K562 (cell line): ENCODE measurements at regions not wholly inside any gene's neighbourhood (a gene's known extent, or its start where the extent isn't known, plus 50 kb on each side); places are given as distances from the start of the nearest gene placed in this dataset.

Source experiments
- BACH1 ChIP-seq: fragments of 200-800 bp; sonication (Bioruptor generic); IDR thresholded peaks from 2 replicates; pipeline ENCODE4 v1.6.1; 2016; ENCODE audit warnings: missing genetic modification characterization, missing compliant biosample characterization
- CBX3 ChIP-seq, 2 experiments: IDR thresholded peaks; 1 replicate in 1 of 2; 2 replicates in 1 of 2; pipeline ENCODE4 v1.6.1; 2012; ENCODE audit warnings: inconsistent platforms in 2 of 2, low read length in 2 of 2, borderline replicate concordance in 1 of 2, control low read depth in 1 of 2
- CREBBP ChIP-seq: IDR thresholded peaks from one replicate; pipeline ENCODE4 v1.6.1; 2012; ENCODE audit warnings: low read depth, mild to moderate bottlenecking, control low read depth, inconsistent platforms, low read length
- FOS ChIP-seq: IDR thresholded peaks from 3 replicates; pipeline ENCODE4 v1.6.1; 2011; ENCODE audit not compliant: insufficient read length; ENCODE audit errors: extremely low read depth
- HDAC8 ChIP-seq: fragments of 450-650 bp; IDR thresholded peaks from 2 replicates; pipeline ENCODE4 v1.6.1; 2016; ENCODE audit warnings: mild to moderate bottlenecking, missing genetic modification characterization, moderate library complexity, missing compliant biosample characterization
- HOMEZ ChIP-seq: fragments of 250-450 bp; sonication (Bioruptor Pico); IDR thresholded peaks from 2 replicates; pipeline ENCODE4 v1.4.0; 2020; ENCODE audit warnings: mild to moderate bottlenecking, moderate library complexity
- NR2C1 ChIP-seq, 2 experiments: fragments of 450-650 bp; IDR thresholded peaks; 2 replicates each; pipeline ENCODE4 v1.6.1; 2017; ENCODE audit warnings: mild to moderate bottlenecking in 2 of 2, antibody characterized with exemption in 1 of 2, inconsistent platforms in 1 of 2, missing compliant biosample characterization in 1 of 2, missing genetic modification characterization in 1 of 2
- NRF1 ChIP-seq, 2 experiments: fragments of 450-650 bp; IDR thresholded peaks in 1 of 2; conservative IDR thresholded peaks in 1 of 2; 2 replicates each; pipeline ENCODE4 v1.6.1; 2014; ENCODE audit warnings: mild to moderate bottlenecking in 2 of 2
- POLR3A ChIP-seq: IDR thresholded peaks from 2 replicates; pipeline ENCODE4 v1.6.1; 2011; ENCODE audit warnings: borderline replicate concordance, mild to moderate bottlenecking, moderate library complexity; ENCODE audit not compliant: insufficient read length, insufficient read depth; ENCODE audit errors: extremely low read depth
- PTBP1 ChIP-seq: fragments of 200-400 bp; formaldehyde crosslinking; IDR thresholded peaks from 2 replicates; pipeline ENCODE4 v1.6.1; 2017; ENCODE audit warnings: low read depth, low read length
- RBM22 ChIP-seq: fragments of 200-400 bp; formaldehyde crosslinking; IDR thresholded peaks from 2 replicates; pipeline ENCODE4 v1.6.1; 2018; ENCODE audit warnings: low read length, low read depth; ENCODE audit not compliant: poor library complexity, severe bottlenecking
- SIRT6 ChIP-seq: IDR thresholded peaks from one replicate; pipeline ENCODE4 v1.6.1; 2012; ENCODE audit warnings: low read depth, mild to moderate bottlenecking, control low read depth, inconsistent platforms, low read length, moderate library complexity
- SMAD4 ChIP-seq: fragments of 250-450 bp; sonication (Bioruptor Pico); conservative IDR thresholded peaks from 2 replicates; pipeline ENCODE4 v1.8.0; 2021; ENCODE audit warnings: inconsistent platforms, mild to moderate bottlenecking, moderate library complexity
- SMARCA5 ChIP-seq: fragments of 450-650 bp; IDR thresholded peaks from 2 replicates; pipeline ENCODE4 v1.6.1; 2016
- SRSF7 ChIP-seq: fragments of 200-400 bp; formaldehyde crosslinking; optimal IDR thresholded peaks from 2 replicates; pipeline ENCODE3; 2017; ENCODE audit warnings: mild to moderate bottlenecking, low read depth, low read length
- TEAD2 ChIP-seq: fragments of 450-650 bp; IDR thresholded peaks from 2 replicates; pipeline ENCODE4 v1.6.1; 2016; ENCODE audit warnings: missing genetic modification characterization, control low read depth, missing compliant biosample characterization
- TOE1 ChIP-seq, 2 experiments: fragments of 450-650 bp in 1 of 2; sonication (generic) in 1 of 2; formaldehyde crosslinking in 1 of 2; IDR thresholded peaks; 2 replicates each; pipeline versions ENCODE4 v1.7.1 to v1.8.0; 2016 to 2022; ENCODE audit warnings: borderline replicate concordance in 2 of 2, mild to moderate bottlenecking in 2 of 2, antibody characterized with exemption in 1 of 2, inconsistent platforms in 1 of 2, low read depth in 1 of 2, missing genetic modification reagents in 1 of 2, moderate library complexity in 1 of 2
- ZNF263 ChIP-seq: sonication (generic); formaldehyde crosslinking; IDR thresholded peaks from 2 replicates; pipeline ENCODE4 v1.8.0; 2022; ENCODE audit warnings: mild to moderate bottlenecking, missing genetic modification reagents, borderline replicate concordance
- ZNF507 ChIP-seq: conservative IDR thresholded peaks from 2 replicates; pipeline ENCODE4 v1.6.1; 2017; ENCODE audit warnings: missing genetic modification characterization, missing compliant biosample characterization
- ZNF512 ChIP-seq: IDR thresholded peaks from 2 replicates; pipeline ENCODE4 v1.6.1; 2016; ENCODE audit warnings: missing genetic modification characterization, missing compliant biosample characterization

- TF ChIP-seq POLR3A (no peak), SRSF7 (no peak), TOE1 (IDR thresholded peaks at IDR 0.05; ENCODE audit: borderline replicate concordance) (peak; percentile 47; the same call in 1 of the 2 replicates), TOE1 (CRISPR knock-in tag; IDR thresholded peaks at IDR 0.05; ENCODE audit: borderline replicate concordance, low read depth) (no peak), FOS (no peak), NR2C1 (IDR thresholded peaks at IDR 0.05) (no peak), NR2C1 (tag; IDR thresholded peaks at IDR 0.05) (no peak), HDAC8 (tag) (no peak), BACH1 (tag) (no peak), ZNF512 (tag) (no peak), SMARCA5 (peak; percentile 99), TEAD2 (no peak), RBM22 (no peak), CREBBP (no peak), PTBP1 (peak; percentile 96), ZNF507 (no peak), SIRT6 (no peak), HOMEZ (CRISPR knock-in tag) (no peak), ZNF263 (CRISPR knock-in tag) (peak; percentile 27; the same call in 1 of the 2 replicates), SMAD4 (CRISPR knock-in tag) (peak; percentile 48; the same call in 1 of the 2 replicates), NRF1 (conservative IDR thresholded peaks at IDR 0.05 in 1 of 2, IDR thresholded peaks at IDR 0.05 in 1 of 2) (peak in 1 of 2 experiments; percentile 35; a peak in 1 of 4 replicates), CBX3 (IDR thresholded peaks at IDR 0.05; ENCODE audit: borderline replicate concordance in 1 of 2, low read length in 2 of 2) (peak in 1 of 2 experiments; percentile 79; a peak in 1 of 3 replicates)
Measured at GRCh38 chr5:149439899-149440542, 60.9 kb upstream of the IL17B start (continued).
